ENCODE measurements at regions not wholly inside any gene's neighbourhood (a gene's known extent, or its start where the extent isn't known, plus 50 kb on each side); places are given as distances from the start of the nearest gene placed in this dataset.
A peak's percentile ranks its signal among the peaks of the same experiment; 100 is the strongest.
"Not testable (repeated sequence)": the region's sequence is repeated elsewhere in the genome, so short reads cannot be mapped to it uniquely, and the experiment has no call there.

- not testable (repeated sequence) for H3K4me1 ChIP-seq, DNase-seq, H3K27ac ChIP-seq
Measured at GRCh38 chr17:20917610-20918306, 125.1 kb downstream of the USP22 start.

GRCh38 chr17:20920095-20920814 lies 122.6 kb downstream of the USP22 start:
- DNase-seq: no peak
- peaks cover 7% of the 10 kb centered on the region for H3K4me1 ChIP-seq
- no peak overlapping the region for H3K27ac ChIP-seq

More at GRCh38 chr17:20917610-20918306, 125.1 kb downstream of the USP22 start:
- not testable (repeated sequence) for H3K4me3 ChIP-seq; H3K36me3 ChIP-seq; H3K9me3 ChIP-seq (replicated peaks); H3K27me3 ChIP-seq

DNA sequence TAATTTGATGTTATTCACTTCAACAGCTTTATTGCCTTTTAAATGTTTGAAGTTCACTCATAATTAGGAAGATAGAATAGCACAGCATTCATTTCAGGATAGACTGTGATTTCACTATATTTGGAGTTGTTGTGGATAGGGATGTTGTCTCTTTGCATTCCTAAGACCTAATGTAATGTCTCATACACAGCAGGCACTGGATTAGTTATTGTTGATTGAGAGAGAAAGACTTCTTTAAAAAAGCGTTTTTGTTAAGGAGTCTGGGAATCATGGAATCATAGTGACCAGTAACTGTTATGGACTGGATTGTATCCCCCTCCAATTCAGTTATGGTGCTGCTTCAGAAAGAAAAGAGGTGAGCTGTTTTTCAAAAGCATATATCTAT lies 122.0 kb downstream of the USP22 start:
- H3K36me3 ChIP-seq: no peaks in the 10 kb centered on the region
- no peak overlapping the region for H3K4me3 ChIP-seq
- H3K27me3 ChIP-seq: 0 out of 2 replicates have a peak, but pooled peaks cover 3% of the 10 kb centered on the region
- peaks cover 7% of the 10 kb centered on the region for H3K4me1 ChIP-seq
- H3K27ac ChIP-seq: no peak overlapping the region
- peaks cover 5% of the 10 kb centered on the region for H3K9me3 ChIP-seq (replicated peaks)
- no peak for DNase-seq

More at GRCh38 chr17:20920095-20920814, 122.6 kb downstream of the USP22 start:
- no peak overlapping the region for H3K4me3 ChIP-seq
- H3K9me3 ChIP-seq (replicated peaks): peaks cover 5% of the 10 kb centered on the region
- 0 out of 2 replicates have a peak, but pooled peaks cover 3% of the 10 kb centered on the region for H3K27me3 ChIP-seq
- no peaks in the 10 kb centered on the region for H3K36me3 ChIP-seq

DNA sequence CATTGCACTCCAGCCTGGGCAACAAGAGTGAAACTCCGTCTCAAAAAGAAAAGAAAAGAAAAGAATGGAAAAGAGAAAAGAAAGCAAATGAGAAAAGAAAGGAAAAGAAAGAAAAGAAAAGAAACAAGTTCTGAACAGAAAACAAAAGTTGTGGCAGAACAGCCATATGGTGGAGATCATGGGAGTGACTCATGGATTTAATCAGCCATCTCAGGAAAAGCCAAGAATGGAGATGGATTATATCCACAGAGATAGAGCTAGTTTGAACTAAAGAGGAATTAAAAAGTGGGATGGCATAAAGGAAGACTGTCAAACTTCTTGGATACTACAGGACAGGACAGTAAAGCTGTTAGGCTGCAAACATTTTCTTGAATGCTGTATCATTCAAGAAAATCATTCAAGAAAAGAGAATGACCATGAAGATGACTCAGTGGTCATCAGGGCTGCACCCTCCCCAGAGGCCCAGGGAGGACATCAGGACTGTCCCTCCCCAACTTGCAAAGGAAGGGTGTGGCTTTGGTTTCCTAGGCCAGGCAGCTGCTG lies 120.6 kb downstream of the USP22 start:
- Histone ChIP-seq H3K4me3 (no peak overlapping the region), H3K27me3 (0 out of 2 replicates have a peak, but pooled peaks cover 5% of the 10 kb centered on the region), H3K27ac (no peak overlapping the region)

DNA sequence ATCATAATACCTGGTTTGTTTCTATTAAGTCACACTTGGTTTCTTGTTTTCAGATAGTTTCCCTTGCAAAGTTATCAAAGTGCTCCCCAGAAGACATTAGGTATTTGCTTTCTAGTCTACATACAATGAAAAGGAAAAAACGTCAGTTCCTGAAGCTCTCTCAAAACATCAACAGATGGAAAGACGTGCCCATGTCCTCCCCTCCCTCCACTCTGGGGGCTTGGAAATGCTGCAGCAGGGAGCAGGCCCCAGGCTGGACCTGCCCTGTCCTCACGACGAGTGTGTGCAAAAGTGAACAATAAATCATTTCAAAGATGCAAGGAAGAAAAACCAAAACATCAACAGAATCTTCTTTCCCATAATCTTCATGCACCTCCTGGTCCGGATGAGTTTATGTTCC lies 118.5 kb downstream of the USP22 start:
- H3K36me3 ChIP-seq: no peaks in the 10 kb centered on the region
- H3K4me3 ChIP-seq: no peak overlapping the region
- peaks cover 7% of the 10 kb centered on the region for H3K4me1 ChIP-seq
- no peak for DNase-seq
- peaks cover 7% of the 10 kb centered on the region; the same call in 1 of the 2 replicates for H3K27me3 ChIP-seq
- no peaks in the 10 kb centered on the region for H3K9me3 ChIP-seq (replicated peaks)
- H3K27ac ChIP-seq: no peak overlapping the region

More for the DNA sequence above, 120.6 kb downstream of the USP22 start:
- peak in 1 of 2 experiments; percentile 36 for DNase-seq
- Histone ChIP-seq H3K9me3 (replicated peaks) (peaks cover 5% of the 10 kb centered on the region), H3K36me3 (no peaks in the 10 kb centered on the region), H3K4me1 (peaks cover 7% of the 10 kb centered on the region)

DNA sequence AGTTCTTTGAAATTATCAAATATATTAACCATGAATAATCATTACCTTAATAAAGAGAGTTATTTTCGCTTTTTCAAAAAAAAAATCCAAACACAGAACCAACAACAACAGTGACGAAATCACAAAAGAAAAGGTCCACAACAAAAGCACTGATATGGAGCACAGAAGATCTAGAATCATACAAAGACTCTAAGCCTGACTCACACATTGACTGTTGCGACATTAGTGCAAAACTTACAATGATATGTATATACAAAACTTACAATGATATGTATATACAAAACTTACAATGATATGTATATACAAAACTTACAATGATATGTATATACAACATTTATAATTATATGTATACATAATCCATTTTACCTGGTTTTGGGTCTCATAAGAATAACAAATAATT lies 117.7 kb downstream of the USP22 start:
- Histone ChIP-seq H3K4me3 (no peak overlapping the region), H3K36me3 (no peaks in the 10 kb centered on the region), H3K9me3 (replicated peaks) (no peaks in the 10 kb centered on the region), H3K27me3 (peaks cover 13% of the 10 kb centered on the region; the same call in 1 of the 2 replicates), H3K27ac (no peak overlapping the region), H3K4me1 (peaks cover 7% of the 10 kb centered on the region)
- no peak for DNase-seq

- Histone ChIP-seq H3K4me3 (no peak overlapping the region), H3K27me3 (peaks cover 13% of the 10 kb centered on the region; the same call in 1 of the 2 replicates), H3K36me3 (no peaks in the 10 kb centered on the region), H3K9me3 (replicated peaks) (no peaks in the 10 kb centered on the region), H3K4me1 (peaks cover 1% of the 10 kb centered on the region), H3K27ac (no peak overlapping the region)
- DNase-seq: no peak
Measured at GRCh38 chr17:20925954-20926353, 116.9 kb downstream of the USP22 start.

DNA sequence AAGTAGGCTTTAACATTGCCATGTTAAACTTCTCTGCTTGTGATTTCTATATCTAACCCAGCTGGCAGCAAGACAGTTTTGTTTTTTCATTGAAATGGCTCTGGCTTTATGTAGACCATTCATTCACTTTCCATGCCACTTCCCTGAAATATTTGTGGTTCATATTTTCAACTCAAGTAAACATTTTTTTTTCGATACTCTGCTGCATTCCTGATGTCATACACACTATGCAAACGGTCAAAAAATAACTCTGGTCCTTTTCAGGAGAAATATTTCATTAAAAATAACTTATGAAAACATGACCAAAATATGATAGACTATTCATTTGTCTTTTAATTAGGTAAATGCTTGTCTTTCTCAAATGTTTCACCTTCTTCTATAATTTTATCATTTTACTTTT lies 116.3 kb downstream of the USP22 start:
- Histone ChIP-seq H3K9me3 (replicated peaks) (no peaks in the 10 kb centered on the region), H3K27ac (no peak overlapping the region), H3K4me3 (no peak overlapping the region), H3K27me3 (peaks cover 13% of the 10 kb centered on the region; the same call in 1 of the 2 replicates), H3K4me1 (no peaks in the 10 kb centered on the region; the same call in 1 of the 2 replicates), H3K36me3 (no peaks in the 10 kb centered on the region)
- no peak for DNase-seq

DNA sequence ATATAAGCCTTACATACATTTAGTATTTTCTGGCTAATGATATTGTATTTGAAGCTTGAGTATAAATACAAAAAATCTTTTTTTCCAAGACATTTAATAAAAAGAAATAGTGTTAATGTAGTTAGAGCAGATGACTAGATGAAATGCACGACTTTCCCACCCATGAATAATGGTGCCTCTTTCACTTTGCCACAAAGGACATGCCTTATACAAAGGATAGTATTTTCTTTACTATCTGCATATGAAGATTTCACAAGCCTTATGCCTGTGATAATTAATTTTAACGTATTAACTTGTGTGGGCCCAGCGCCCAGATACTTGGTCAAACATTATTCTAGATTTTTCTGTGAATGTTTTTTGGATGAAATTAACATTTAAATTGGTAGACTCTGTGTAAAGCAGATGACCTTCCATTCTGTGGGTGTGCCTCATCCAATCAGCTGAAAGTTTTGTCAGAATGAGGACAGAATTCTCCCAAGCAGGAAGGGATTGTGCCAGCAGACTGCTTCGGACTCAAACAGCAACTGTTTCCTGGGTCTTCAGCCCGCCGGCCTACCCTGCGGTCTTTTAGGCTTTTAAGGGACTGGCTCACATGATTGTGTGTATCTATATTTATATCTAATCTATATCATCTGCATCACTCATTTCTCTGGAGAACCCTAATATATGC lies 115.4 kb downstream of the USP22 start:
- Histone ChIP-seq H3K27me3 (peaks cover 13% of the 10 kb centered on the region; the same call in 1 of the 2 replicates), H3K36me3 (no peaks in the 10 kb centered on the region), H3K9me3 (replicated peaks) (no peaks in the 10 kb centered on the region), H3K4me1 (no peaks in the 10 kb centered on the region; the same call in 1 of the 2 replicates), H3K4me3 (no peak overlapping the region), H3K27ac (no peak overlapping the region)
- no peak for DNase-seq

DNA sequence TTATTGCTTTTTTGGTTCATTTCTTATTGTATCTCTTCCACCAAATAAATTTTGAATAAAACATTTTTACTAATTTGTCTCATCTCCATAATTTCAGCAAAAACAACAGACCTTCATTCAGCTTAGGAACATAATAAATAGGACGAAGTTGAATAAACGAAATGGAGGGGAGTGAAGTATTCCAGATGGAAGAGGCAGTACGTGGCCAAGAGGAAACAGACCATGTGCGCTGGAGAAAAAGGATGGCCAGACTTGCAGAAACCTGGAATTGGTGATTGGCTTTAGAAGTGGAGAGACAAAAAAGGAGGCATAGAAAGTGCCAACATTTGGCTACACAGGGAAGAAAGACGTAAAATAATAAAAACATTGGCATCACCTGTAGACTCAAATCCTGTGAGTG lies 113.5 kb downstream of the USP22 start:
- Histone ChIP-seq H3K9me3 (replicated peaks) (no peaks in the 10 kb centered on the region), H3K4me1 (no peaks in the 10 kb centered on the region), H3K27me3 (peaks cover 13% of the 10 kb centered on the region; the same call in 1 of the 2 replicates), H3K36me3 (no peaks in the 10 kb centered on the region), H3K4me3 (no peak overlapping the region), H3K27ac (no peak overlapping the region)
- DNase-seq: no peak

DNA sequence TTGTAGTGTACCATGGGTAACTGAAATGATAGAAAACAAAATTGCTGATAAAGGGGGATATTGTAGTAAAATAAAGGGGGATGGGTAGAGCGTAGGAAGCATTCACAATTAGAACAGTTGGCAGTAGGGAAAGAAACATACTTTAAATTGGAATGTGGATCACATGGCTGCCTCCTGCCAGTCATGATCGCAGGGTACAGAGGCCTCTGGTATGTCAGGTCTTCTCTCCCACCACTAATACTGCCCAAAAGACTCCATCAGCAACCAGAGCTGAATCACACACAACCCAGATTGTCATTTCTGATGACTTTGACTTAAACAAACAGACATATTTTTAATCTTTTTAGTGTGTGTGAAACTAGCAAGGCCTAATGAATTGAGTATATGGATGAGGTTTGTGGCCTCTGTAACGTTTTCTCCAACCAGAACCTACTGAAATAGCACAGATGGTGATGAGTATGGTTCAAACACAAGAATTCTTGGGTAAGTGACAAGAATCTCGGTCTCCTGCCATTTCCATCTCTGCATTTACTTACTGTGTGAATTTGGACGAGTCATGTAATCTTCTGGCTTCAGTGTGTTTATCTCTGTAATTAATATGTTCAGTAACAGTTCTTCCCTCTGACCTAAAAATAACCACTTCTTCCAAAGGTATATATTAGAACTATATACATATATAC lies 112.6 kb downstream of the USP22 start:
- H3K4me1 ChIP-seq: no peaks in the 10 kb centered on the region
- DNase-seq: no peak
- H3K9me3 ChIP-seq (replicated peaks): no peaks in the 10 kb centered on the region
- H3K4me3 ChIP-seq: no peak overlapping the region
- H3K36me3 ChIP-seq: no peaks in the 10 kb centered on the region
- no peak overlapping the region for H3K27ac ChIP-seq
- H3K27me3 ChIP-seq: peaks cover 10% of the 10 kb centered on the region; the same call in 1 of the 2 replicates

- DNase-seq; H3K9me3 ChIP-seq (replicated peaks); H3K27ac ChIP-seq; H3K36me3 ChIP-seq; H3K4me3 ChIP-seq; H3K27me3 ChIP-seq: not testable (repeated sequence)
- H3K4me1 ChIP-seq: peaks cover 16% of the 10 kb centered on the region
Measured at GRCh38 chr17:20933040-20933439, 109.8 kb downstream of the USP22 start.

DNA sequence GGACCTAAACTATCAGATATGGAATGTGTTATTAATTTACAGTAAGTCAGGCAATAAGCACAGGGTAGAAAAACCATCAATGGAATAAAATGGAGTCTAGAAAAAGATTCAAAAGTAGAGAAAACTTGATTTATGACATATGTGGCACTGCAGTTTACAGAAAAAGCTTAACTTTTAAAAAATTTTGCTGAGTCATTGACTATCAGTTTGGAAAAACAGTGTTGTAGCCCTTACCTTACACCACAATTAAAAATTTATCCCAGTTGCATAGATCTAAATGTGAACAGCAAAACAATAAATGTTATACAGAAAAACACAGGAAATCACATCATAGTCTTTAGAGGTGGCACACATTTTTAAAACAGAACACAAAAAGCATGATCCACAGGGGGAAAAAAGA lies 108.5 kb downstream of the USP22 start:
- no peaks in the 10 kb centered on the region for H3K36me3 ChIP-seq
- no peak overlapping the region for H3K27ac ChIP-seq
- H3K4me1 ChIP-seq: peaks cover 16% of the 10 kb centered on the region
- H3K9me3 ChIP-seq (replicated peaks): 0 out of 2 replicates have a peak, but pooled peaks cover 2% of the 10 kb centered on the region
- H3K27me3 ChIP-seq: peaks cover 6% of the 10 kb centered on the region; the same call in 1 of the 2 replicates
- DNase-seq: no peak
- no peak overlapping the region for H3K4me3 ChIP-seq

GRCh38 chr17:20935740-20936139 lies 107.1 kb downstream of the USP22 start:
- H3K4me1 ChIP-seq: peaks cover 16% of the 10 kb centered on the region
- H3K4me3 ChIP-seq: no peak overlapping the region
- no peak overlapping the region for H3K27ac ChIP-seq
- no peak for DNase-seq
- 0 out of 2 replicates have a peak, but pooled peaks cover 2% of the 10 kb centered on the region for H3K9me3 ChIP-seq (replicated peaks)
- no peaks in the 10 kb centered on the region for H3K36me3 ChIP-seq
- H3K27me3 ChIP-seq: 0 out of 2 replicates have a peak, but pooled peaks cover 3% of the 10 kb centered on the region
